MG63 (cell line): ENCODE measurements at regions not wholly inside any gene's neighbourhood (a gene's known extent, or its start where the extent isn't known, plus 50 kb on each side); places are given as distances from the start of the nearest gene placed in this dataset.
A peak's percentile ranks its signal among the peaks of the same experiment; 100 is the strongest.
"Not testable (repeated sequence)": the region's sequence is repeated elsewhere in the genome, so short reads cannot be mapped to it uniquely, and the experiment has no call there.

Source experiments
- DNase-seq: peaks from one replicate; pipeline ENCODE4 v3.0.0-alpha.2; 2020
- H3K27me3 ChIP-seq: fragments of 250-450 bp; sonication (Bioruptor Pico); 2 replicates; pipeline ENCODE4 v1.5.1; 2020; ENCODE audit warnings: mild to moderate bottlenecking, moderate library complexity
- H3K36me3 ChIP-seq: fragments of 250-450 bp; sonication (Bioruptor Pico); 2 replicates; pipeline ENCODE4 v1.5.1; 2020; ENCODE audit warnings: mild to moderate bottlenecking, moderate library complexity
- H3K4me3 ChIP-seq: fragments of 250-450 bp; sonication (Bioruptor Pico); 2 replicates; pipeline ENCODE4 v1.5.1; 2020; ENCODE audit warnings: mild to moderate bottlenecking, moderate library complexity
- H3K9me3 ChIP-seq: fragments of 250-450 bp; sonication (Bioruptor Pico); 2 replicates; pipeline ENCODE4 v1.5.1; 2020; ENCODE audit warnings: mild to moderate bottlenecking, moderate library complexity

GRCh38 chr5:169531631-169532030, 51.9 kb upstream of the SPDL1 start:
- Histone ChIP-seq H3K27me3 (peaks cover 9% of the 10 kb centered on the region), H3K36me3 (no peaks in the 10 kb centered on the region), H3K4me3 (no peak overlapping the region), H3K9me3 (0 out of 2 replicates have a peak, but pooled peaks cover 2% of the 10 kb centered on the region)
- no peak for DNase-seq

- no peak for DNase-seq
- H3K36me3 ChIP-seq: no peaks in the 10 kb centered on the region
- H3K9me3 ChIP-seq: 0 out of 2 replicates have a peak, but pooled peaks cover 2% of the 10 kb centered on the region
- peaks cover 9% of the 10 kb centered on the region for H3K27me3 ChIP-seq
- no peak overlapping the region for H3K4me3 ChIP-seq
Measured at GRCh38 chr5:169527863-169528262, 55.7 kb upstream of the SPDL1 start.

DNA sequence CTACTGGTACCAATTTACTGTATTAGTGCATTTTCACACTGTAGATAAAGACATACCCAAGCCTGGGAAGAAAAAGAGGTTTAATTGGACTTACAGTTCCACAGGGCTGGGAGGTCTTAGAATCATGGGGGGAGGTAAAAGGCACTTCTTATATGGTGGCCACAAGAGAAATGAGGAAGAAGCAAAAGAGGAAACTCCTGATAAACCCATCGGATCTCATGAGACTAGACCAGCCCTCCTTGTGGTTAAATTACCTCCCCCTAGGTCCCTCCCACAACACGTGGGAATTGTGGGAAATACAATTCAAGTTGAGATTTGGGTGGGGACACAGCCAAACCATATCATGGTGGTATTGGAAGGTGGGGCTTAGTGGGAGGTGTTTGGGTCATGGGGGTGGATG, 56.5 kb upstream of the SPDL1 start:
- no peak overlapping the region for H3K4me3 ChIP-seq
- H3K27me3 ChIP-seq: peaks cover 11% of the 10 kb centered on the region
- H3K36me3 ChIP-seq: no peaks in the 10 kb centered on the region
- 0 out of 2 replicates have a peak, but pooled peaks cover 2% of the 10 kb centered on the region for H3K9me3 ChIP-seq
- DNase-seq: no peak

DNA sequence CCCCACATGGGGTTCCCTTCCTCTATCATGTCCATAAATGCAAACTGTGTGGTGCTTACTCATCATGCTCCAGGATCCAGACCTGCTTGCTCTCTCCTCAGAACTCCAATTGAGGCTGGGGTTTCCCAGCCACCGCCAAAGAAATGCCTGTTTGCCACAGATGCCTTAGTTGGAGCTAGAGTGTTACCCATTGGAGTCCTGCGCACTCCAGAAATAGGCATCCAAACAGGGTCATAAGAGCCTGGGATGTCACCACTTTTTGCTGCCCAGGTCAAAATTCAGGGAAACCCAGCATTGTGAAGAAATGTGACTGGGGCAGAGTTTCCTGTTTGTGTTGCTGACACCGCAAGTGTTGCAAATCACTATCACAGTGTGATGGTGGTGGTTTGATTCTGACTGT, 60.7 kb upstream of the SPDL1 start:
- H3K9me3 ChIP-seq: peaks cover 8% of the 10 kb centered on the region

DNA sequence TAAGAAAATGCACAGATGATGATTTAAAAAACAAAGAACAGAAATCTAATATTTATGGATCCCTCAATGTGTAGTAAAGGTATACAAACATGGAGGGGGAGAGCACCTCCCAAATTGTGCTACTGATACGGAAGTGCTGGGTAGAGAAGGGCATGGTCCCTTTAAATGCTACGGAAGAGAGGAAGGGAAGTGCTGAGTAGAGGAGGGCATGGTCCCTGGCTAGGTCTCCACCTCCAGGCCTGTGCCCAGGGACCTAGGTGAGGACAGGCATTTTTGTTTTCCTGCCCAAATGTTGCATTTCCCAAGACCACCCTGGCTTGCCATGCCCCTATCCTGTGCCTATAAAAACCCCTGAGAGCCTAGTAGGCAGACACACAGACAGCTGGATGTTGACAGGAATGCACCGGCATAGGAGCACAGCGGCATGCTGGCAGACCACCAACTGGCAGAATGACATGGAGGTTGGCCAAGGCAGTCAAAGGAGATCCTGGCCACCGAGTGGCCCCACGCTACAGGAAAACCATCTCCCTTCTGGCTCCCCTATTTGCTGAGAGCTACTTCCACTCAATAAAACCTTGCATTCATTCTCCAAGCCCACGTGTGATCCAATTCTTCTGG, 62.1 kb upstream of the SPDL1 start:
- no peaks in the 10 kb centered on the region for H3K36me3 ChIP-seq
- H3K9me3 ChIP-seq: peaks cover 10% of the 10 kb centered on the region
- no peak overlapping the region for H3K4me3 ChIP-seq
- H3K27me3 ChIP-seq: 0 out of 2 replicates have a peak, but pooled peaks cover 3% of the 10 kb centered on the region
- peak; percentile 60 for DNase-seq

More for the DNA sequence above, 60.7 kb upstream of the SPDL1 start:
- Histone ChIP-seq H3K4me3 (no peak overlapping the region), H3K36me3 (no peaks in the 10 kb centered on the region), H3K27me3 (0 out of 2 replicates have a peak, but pooled peaks cover 3% of the 10 kb centered on the region)
- DNase-seq: no peak

DNA sequence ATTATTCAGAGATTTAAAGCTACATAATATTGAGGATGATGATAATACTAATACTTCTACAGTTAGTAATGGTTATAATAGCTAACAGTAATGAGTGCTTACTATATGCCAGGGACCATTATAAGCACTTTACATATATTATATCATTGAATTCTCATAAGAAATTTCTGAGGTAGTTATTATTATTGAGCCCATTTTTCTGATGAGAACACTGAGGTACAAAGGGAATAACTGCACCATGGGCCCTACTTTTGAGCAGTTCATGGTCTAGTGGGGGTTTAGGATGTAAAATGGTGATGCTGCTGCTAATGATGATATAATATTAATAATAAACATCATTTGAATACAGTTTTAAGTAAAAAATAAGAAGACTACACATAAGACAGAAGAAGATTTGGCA, 64.2 kb upstream of the SPDL1 start:
- DNase-seq: no peak
- peaks cover 10% of the 10 kb centered on the region for H3K9me3 ChIP-seq
- no peak overlapping the region for H3K4me3 ChIP-seq
- H3K36me3 ChIP-seq: no peaks in the 10 kb centered on the region
- 0 out of 2 replicates have a peak, but pooled peaks cover 3% of the 10 kb centered on the region for H3K27me3 ChIP-seq

DNA sequence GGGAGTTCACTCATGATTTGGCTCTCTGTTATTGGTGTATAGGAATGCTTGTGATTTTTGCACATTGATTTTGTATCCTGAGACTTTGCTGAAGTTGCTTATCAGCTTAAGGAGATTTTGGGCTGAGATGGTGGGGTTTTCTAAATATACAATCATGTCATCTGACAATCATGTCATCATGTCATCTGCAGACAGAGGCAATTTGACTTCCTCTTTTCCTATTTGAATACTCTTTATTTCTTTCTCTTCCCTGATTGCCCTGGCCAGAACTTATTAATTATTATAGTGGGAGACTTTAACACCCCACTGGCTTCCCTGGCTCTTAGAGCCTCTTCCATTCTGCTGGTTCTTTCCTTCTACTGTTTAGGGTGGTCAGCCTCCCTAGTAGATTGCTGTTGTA, 64.8 kb upstream of the SPDL1 start:
- H3K9me3 ChIP-seq, H3K36me3 ChIP-seq, H3K27me3 ChIP-seq, DNase-seq, H3K4me3 ChIP-seq: not testable (repeated sequence)

- Histone ChIP-seq H3K9me3 (no peaks in the 10 kb centered on the region; the same call in 1 of the 2 replicates), H3K4me3 (no peak overlapping the region), H3K36me3 (no peaks in the 10 kb centered on the region), H3K27me3 (no peaks in the 10 kb centered on the region)
- DNase-seq: no peak
Measured at GRCh38 chr5:169512385-169512784, 71.2 kb upstream of the SPDL1 start.

DNA sequence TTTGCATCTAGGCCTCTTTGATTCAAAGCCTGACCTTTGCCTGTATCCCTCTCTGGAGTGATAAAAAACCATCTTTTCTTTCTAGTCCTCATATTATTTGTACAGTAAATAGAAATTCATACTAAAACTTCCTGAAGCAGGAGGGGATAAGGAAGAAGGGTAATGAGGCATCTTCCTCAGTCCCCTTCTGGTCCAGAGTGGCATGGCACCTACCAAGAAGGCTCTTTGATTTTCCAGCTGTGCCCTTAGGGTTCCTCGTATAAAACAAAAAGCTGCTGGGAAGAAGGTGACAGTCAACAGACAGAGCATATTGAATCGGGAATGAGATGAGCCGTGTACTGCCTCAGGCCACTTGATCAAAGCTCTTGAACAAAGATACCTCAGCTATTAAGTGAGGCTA, 71.9 kb upstream of the SPDL1 start:
- H3K9me3 ChIP-seq: no peaks in the 10 kb centered on the region
- no peak overlapping the region for H3K4me3 ChIP-seq
- no peaks in the 10 kb centered on the region for H3K36me3 ChIP-seq
- no peak for DNase-seq
- no peaks in the 10 kb centered on the region for H3K27me3 ChIP-seq

DNA sequence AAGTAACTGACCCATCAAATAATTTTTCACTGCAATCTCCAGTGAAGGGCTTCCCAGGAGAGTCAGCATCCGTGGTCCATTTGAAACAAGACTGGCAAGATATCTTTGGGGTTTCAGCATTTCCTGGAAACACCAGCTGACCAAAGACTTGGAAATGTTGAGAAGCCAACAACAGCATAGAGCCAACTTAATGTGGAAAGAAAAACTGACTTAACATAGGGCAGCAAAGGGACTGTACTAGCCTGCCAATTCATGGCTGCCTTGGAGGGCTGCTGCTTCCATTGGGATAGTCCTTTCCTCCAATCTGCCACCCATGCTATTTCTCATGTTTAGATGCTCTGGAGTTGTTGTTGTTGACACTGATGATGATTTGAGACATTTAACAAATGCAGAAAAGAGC, 76.5 kb upstream of the SPDL1 start:
- H3K36me3 ChIP-seq: no peaks in the 10 kb centered on the region
- H3K27me3 ChIP-seq: no peaks in the 10 kb centered on the region
- H3K9me3 ChIP-seq: no peaks in the 10 kb centered on the region
- H3K4me3 ChIP-seq: no peak overlapping the region
- no peak for DNase-seq

GRCh38 chr5:169503886-169504285, 79.7 kb upstream of the SPDL1 start:
- H3K36me3 ChIP-seq: no peaks in the 10 kb centered on the region
- H3K27me3 ChIP-seq: no peaks in the 10 kb centered on the region
- no peak for DNase-seq
- 0 out of 2 replicates have a peak, but pooled peaks cover 2% of the 10 kb centered on the region for H3K9me3 ChIP-seq
- no peak overlapping the region for H3K4me3 ChIP-seq

- Histone ChIP-seq H3K4me3 (no peak overlapping the region), H3K9me3 (0 out of 2 replicates have a peak, but pooled peaks cover 2% of the 10 kb centered on the region), H3K36me3 (no peaks in the 10 kb centered on the region), H3K27me3 (no peaks in the 10 kb centered on the region)
- no peak for DNase-seq
Measured at GRCh38 chr5:169499990-169500505, 83.5 kb upstream of the SPDL1 start.

DNA sequence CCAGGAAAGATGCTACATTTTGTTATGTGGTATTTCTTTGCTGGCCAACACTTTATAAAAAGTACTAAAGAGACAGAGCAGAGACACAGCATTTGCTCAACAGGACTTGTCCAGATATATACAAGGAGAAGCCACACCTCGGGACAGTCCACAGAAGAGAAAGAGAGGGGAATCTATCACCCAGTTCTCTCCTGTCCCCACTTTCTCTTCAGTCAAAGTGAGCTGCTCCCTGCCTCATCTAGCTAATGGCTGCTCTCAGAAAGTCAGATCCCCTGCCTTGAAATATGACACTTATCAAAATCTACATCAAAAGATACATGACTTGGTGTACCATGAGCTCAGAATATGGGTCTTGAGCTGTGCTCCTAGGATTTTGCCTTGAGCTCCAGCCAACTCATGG, 86.7 kb upstream of the SPDL1 start:
- H3K9me3 ChIP-seq: 0 out of 2 replicates have a peak, but pooled peaks cover 2% of the 10 kb centered on the region
- H3K4me3 ChIP-seq: no peak overlapping the region
- no peaks in the 10 kb centered on the region for H3K27me3 ChIP-seq
- no peaks in the 10 kb centered on the region for H3K36me3 ChIP-seq
- no peak for DNase-seq

- peak; percentile 49 for DNase-seq
- H3K4me3 ChIP-seq: no peak overlapping the region
- H3K36me3 ChIP-seq: no peaks in the 10 kb centered on the region
- peaks cover 2% of the 10 kb centered on the region; the same call in 1 of the 2 replicates for H3K9me3 ChIP-seq
- no peaks in the 10 kb centered on the region for H3K27me3 ChIP-seq
Measured at GRCh38 chr5:169494941-169495548, 88.5 kb upstream of the SPDL1 start.

- peaks cover 2% of the 10 kb centered on the region; the same call in 1 of the 2 replicates for H3K9me3 ChIP-seq
- no peak overlapping the region for H3K4me3 ChIP-seq
Measured at GRCh38 chr5:169494383-169494935, 89.1 kb upstream of the SPDL1 start.

DNA sequence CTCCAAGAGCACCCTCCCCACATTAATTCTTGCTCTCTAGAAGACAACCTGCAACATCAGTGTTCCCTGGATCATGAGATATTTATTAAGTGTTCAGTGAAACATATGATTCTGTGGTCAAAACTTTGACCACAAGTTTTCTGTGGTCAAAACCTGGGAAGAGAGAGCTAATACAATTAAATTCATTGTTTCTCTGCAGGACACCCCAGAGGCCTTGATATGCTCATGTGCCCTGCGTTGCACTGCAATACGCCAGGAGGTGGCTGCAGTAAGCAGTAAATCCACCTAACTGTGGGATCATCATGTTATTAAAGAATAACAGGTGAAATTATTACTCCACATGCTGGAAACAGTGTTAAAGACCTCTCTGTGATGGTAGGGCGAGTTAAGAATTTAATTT, 109.3 kb upstream of the SPDL1 start:
- Histone ChIP-seq H3K4me3 (no peak overlapping the region), H3K36me3 (no peaks in the 10 kb centered on the region), H3K9me3 (peaks cover 3% of the 10 kb centered on the region; the same call in 1 of the 2 replicates), H3K27me3 (peaks cover 6% of the 10 kb centered on the region)
- DNase-seq: no peak

More at GRCh38 chr5:169494383-169494935, 89.1 kb upstream of the SPDL1 start:
- H3K36me3 ChIP-seq: no peaks in the 10 kb centered on the region
- no peaks in the 10 kb centered on the region for H3K27me3 ChIP-seq
- DNase-seq: no peak

- Histone ChIP-seq H3K4me3 (no peak overlapping the region), H3K27me3 (peaks cover 6% of the 10 kb centered on the region), H3K9me3 (peaks cover 3% of the 10 kb centered on the region; the same call in 1 of the 2 replicates), H3K36me3 (no peaks in the 10 kb centered on the region)
- DNase-seq: no peak
Measured at GRCh38 chr5:169472544-169472943, 111.0 kb upstream of the SPDL1 start.
